H1 (cell line): ENCODE measurements at regions not wholly inside any gene's neighbourhood (a gene's known extent, or its start where the extent isn't known, plus 50 kb on each side); places are given as distances from the start of the nearest gene placed in this dataset.

Source experiments
- CTCF ChIA-PET: fragments of 300-600 bp; sonication (Branson Sonifier 250); formaldehyde crosslinking; loops from one replicate; lab custom pipeline; 2021; ENCODE audit not compliant: partially characterized antibody; lab: Charles Lee
- POLR2A ChIA-PET: fragments of 300-600 bp; sonication (Branson Sonifier 250); formaldehyde crosslinking; loops from one replicate; lab custom pipeline; 2021; ENCODE audit warnings: inconsistent platforms; ENCODE audit not compliant: partially characterized antibody; lab: Charles Lee
- DNase-seq, 2 experiments: peaks; one replicate each; pipeline versions ENCODE4 v3.0.0 to v3.0.0-alpha.2; 2010 to 2022; ENCODE audit warnings: low spot score in 2 of 2, low read depth in 1 of 2, mixed read lengths in 1 of 2
- FAIRE-seq: peaks from 2 replicates; lab custom pipeline; 2011; peaks lifted over from hg19 to GRCh38; lab: Jason Lieb, UNC
- H2AFZ ChIP-seq: 2 replicates; pipeline ENCODE4 v1.8.1; 2012; ENCODE audit warnings: low read length, inconsistent platforms
- H2AK5ac ChIP-seq: 2 replicates; pipeline ENCODE4 v1.6.1; 2013; ENCODE audit warnings: low read depth, low read length
- H2BK120ac ChIP-seq: replicated peaks from 2 replicates; pipeline ENCODE3; 2013; ENCODE audit warnings: low read depth, low read length, inconsistent platforms
- H2BK12ac ChIP-seq: 2 replicates; pipeline ENCODE4 v1.6.1; 2013; ENCODE audit warnings: low read depth, low read length
- H2BK15ac ChIP-seq: 2 replicates; pipeline ENCODE4 v1.6.1; 2013; ENCODE audit warnings: low read length
- H2BK20ac ChIP-seq: 2 replicates; pipeline ENCODE4 v1.6.1; 2013; ENCODE audit warnings: low read length
- H2BK5ac ChIP-seq: 2 replicates; pipeline ENCODE4 v1.6.1; 2013; ENCODE audit warnings: low read depth, low read length
- H3K14ac ChIP-seq: 2 replicates; pipeline ENCODE4 v1.6.1; 2013; ENCODE audit warnings: inconsistent platforms; ENCODE audit not compliant: insufficient read length
- H3K18ac ChIP-seq: 2 replicates; pipeline ENCODE4 v1.6.1; 2013; ENCODE audit warnings: low read length; ENCODE audit errors: extremely low read depth
- H3K23ac ChIP-seq: 2 replicates; pipeline ENCODE4 v1.6.1; 2013; ENCODE audit warnings: inconsistent platforms; ENCODE audit not compliant: insufficient read length
- H3K23me2 ChIP-seq: 2 replicates; pipeline ENCODE4 v1.6.1; 2013; ENCODE audit warnings: low read depth, low read length
- H3K27ac ChIP-seq: 2 replicates; pipeline ENCODE4 v1.6.1; 2011; ENCODE audit warnings: low read depth, low read length, inconsistent platforms
- H3K27me3 ChIP-seq, 4 experiments: replicated peaks in 1 of 4; 1 replicate in 1 of 4; 2 replicates in 3 of 4; pipeline versions ENCODE4 v1.6.1 to v1.8.1; 2011 to 2013; ENCODE audit warnings: low read length in 3 of 4, mild to moderate bottlenecking in 3 of 4, inconsistent platforms in 2 of 4, mixed read lengths in 2 of 4, moderate library complexity in 1 of 4; ENCODE audit not compliant: control insufficient read depth in 3 of 4, insufficient read depth in 3 of 4; ENCODE audit errors: extremely low read depth in 1 of 4
- H3K36me3 ChIP-seq, 4 experiments: 2 replicates each; pipeline versions ENCODE4 v1.6.1 to v1.8.1; 2011 to 2013; ENCODE audit warnings: mild to moderate bottlenecking in 4 of 4, low read length in 3 of 4, moderate library complexity in 2 of 4, control low read depth in 1 of 4, inconsistent platforms in 1 of 4; ENCODE audit not compliant: insufficient read depth in 4 of 4, control insufficient read depth in 2 of 4
- H3K4ac ChIP-seq: replicated peaks from 2 replicates; pipeline ENCODE3; 2013; ENCODE audit warnings: low read length, low read depth, mixed read lengths, inconsistent platforms; ENCODE audit not compliant: insufficient read length
- H3K4me1 ChIP-seq, 4 experiments: replicated peaks in 1 of 4; 1 replicate in 1 of 4; 2 replicates in 3 of 4; pipeline versions ENCODE4 v1.6.1 to v1.8.1; 2011 to 2013; ENCODE audit warnings: low read length in 3 of 4, inconsistent platforms in 2 of 4, mixed read lengths in 1 of 4; ENCODE audit not compliant: insufficient read depth in 4 of 4, control insufficient read depth in 3 of 4
- H3K4me2 ChIP-seq, 2 experiments: 2 replicates each; pipeline versions ENCODE4 v1.6.1 to v1.8.1; 2011 to 2013; ENCODE audit warnings: low read depth in 2 of 2, low read length in 2 of 2, control low read depth in 1 of 2, inconsistent platforms in 1 of 2, mild to moderate bottlenecking in 1 of 2; ENCODE audit not compliant: insufficient read depth in 1 of 2
- H3K4me3 ChIP-seq, 4 experiments: fragments of 200-600, 300-600 bp in 1 of 4; sonication (generic), shearing (Covaris generic), sonication (Bioruptor Twin) in 1 of 4; 2 replicates each; pipeline versions ENCODE4 v1.5.1 to v1.8.1; 2011 to 2016; ENCODE audit warnings: low read length in 4 of 4, low read depth in 3 of 4, control low read depth in 2 of 4, inconsistent platforms in 2 of 4, mild to moderate bottlenecking in 2 of 4, mixed read lengths in 1 of 4, moderate library complexity in 1 of 4; ENCODE audit not compliant: insufficient read depth in 2 of 4; ENCODE audit errors: extremely low read depth in 1 of 4
- H3K56ac ChIP-seq: replicated peaks from 2 replicates; pipeline ENCODE3; 2013; ENCODE audit warnings: low read depth, mild to moderate bottlenecking, mixed read lengths, low read length, inconsistent platforms; ENCODE audit not compliant: insufficient read length
- H3K79me1 ChIP-seq: 2 replicates; pipeline ENCODE4 v1.6.1; 2013; ENCODE audit warnings: low read depth, low read length, control low read depth
- H3K79me2 ChIP-seq, 2 experiments: 2 replicates each; pipeline versions ENCODE4 v1.6.1 to v1.8.1; 2012 to 2013; ENCODE audit warnings: low read length in 2 of 2, mild to moderate bottlenecking in 2 of 2, inconsistent platforms in 1 of 2; ENCODE audit not compliant: insufficient read depth in 2 of 2, control insufficient read depth in 1 of 2
- H3K9ac ChIP-seq, 4 experiments: replicated peaks in 1 of 4; 1 replicate in 1 of 4; 2 replicates in 3 of 4; pipeline versions ENCODE4 v1.6.1 to v1.8.1; 2011 to 2013; ENCODE audit warnings: low read depth in 3 of 4, low read length in 3 of 4, control low read depth in 2 of 4, mild to moderate bottlenecking in 2 of 4, moderate library complexity in 2 of 4, inconsistent platforms in 1 of 4; ENCODE audit errors: extremely low read depth in 1 of 4
- H3K9me3 ChIP-seq, 2 experiments: 2 replicates each; pipeline versions ENCODE4 v1.6.1 to v1.8.1; 2012 to 2013; ENCODE audit warnings: mild to moderate bottlenecking in 2 of 2, moderate library complexity in 2 of 2, control low read depth in 1 of 2, inconsistent platforms in 1 of 2, low read depth in 1 of 2, low read length in 1 of 2, mixed read lengths in 1 of 2; ENCODE audit not compliant: insufficient read depth in 2 of 2
- H4K20me1 ChIP-seq, 2 experiments: replicated peaks in 1 of 2; 2 replicates each; pipeline versions ENCODE3 to v1.8.1; 2011 to 2013; ENCODE audit warnings: inconsistent platforms in 2 of 2, low read length in 2 of 2, mild to moderate bottlenecking in 1 of 2; ENCODE audit not compliant: insufficient read depth in 2 of 2, control insufficient read depth in 1 of 2
- H4K5ac ChIP-seq: 2 replicates; pipeline ENCODE4 v1.6.1; 2013; ENCODE audit warnings: low read length, low read depth, mixed read lengths, inconsistent platforms; ENCODE audit not compliant: insufficient read length
- H4K8ac ChIP-seq: 2 replicates; pipeline ENCODE4 v1.8.0; 2013; ENCODE audit warnings: mild to moderate bottlenecking, moderate library complexity, low read length, inconsistent platforms; ENCODE audit not compliant: insufficient read depth; ENCODE audit errors: extremely low read depth
- H4K91ac ChIP-seq: replicated peaks from 2 replicates; pipeline ENCODE3; 2013; ENCODE audit warnings: low read length, mixed read lengths, inconsistent platforms; ENCODE audit not compliant: insufficient read length
- POLR2AphosphoS5 ChIP-seq: IDR thresholded peaks from 2 replicates; pipeline ENCODE4 v1.6.1; 2011; ENCODE audit warnings: low read depth, low read length
- SRF ChIP-seq: IDR thresholded peaks from 2 replicates; pipeline ENCODE4 v1.6.1; 2011; ENCODE audit warnings: mild to moderate bottlenecking, low read depth, low read length, moderate library complexity

DNA sequence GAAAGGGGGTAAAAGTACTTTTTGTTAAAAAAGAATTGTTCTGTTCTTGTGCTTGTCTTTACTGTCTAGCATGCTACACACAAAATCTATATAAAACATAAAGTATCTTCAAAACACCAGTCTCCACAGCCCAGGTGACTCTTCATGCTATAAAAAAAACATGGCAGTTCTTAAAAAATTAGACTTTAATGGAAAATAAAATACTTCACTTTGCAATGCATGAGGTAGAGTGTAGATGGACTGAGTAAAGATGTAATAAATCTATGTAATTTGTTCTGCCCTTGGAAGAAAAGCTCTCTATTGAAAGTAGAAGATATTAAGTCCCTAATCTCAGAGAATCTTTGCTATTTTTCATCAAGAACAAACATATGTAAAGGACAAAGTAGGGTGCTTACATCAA lies 425.4 kb downstream of the NOVA1 start:
- no peak for TF ChIP-seq SRF
- TF ChIP-seq POLR2AphosphoS5 = no peak
- TF ChIP-seq, all 59 proteins: peak for 0
- Histone ChIP-seq H2BK20ac (no peak overlapping the region), H3K79me2 (no peaks in the 10 kb centered on the region), H3K14ac (no peak overlapping the region), H3K18ac (no peak overlapping the region), H2AK5ac (no peak overlapping the region), H3K79me1 (no peaks in the 10 kb centered on the region), H3K23me2 (no peaks in the 10 kb centered on the region), H2BK5ac (no peak overlapping the region), H4K20me1 (no peaks in the 10 kb centered on the region), H3K9ac (no peak overlapping the region), H2AFZ (no peak overlapping the region), H3K4me1 (no peaks in the 10 kb centered on the region), H3K27me3 (no peaks in the 10 kb centered on the region; a peak in 1 of 7 replicates), H4K5ac (no peak overlapping the region), H3K4me2 (no peak overlapping the region), H2BK120ac (no peak overlapping the region), H4K8ac (no peak overlapping the region), H2BK15ac (no peak overlapping the region), H2BK12ac (no peak overlapping the region), H4K91ac (no peak overlapping the region), H3K9me3 (no peaks in the 10 kb centered on the region), H3K4me3 (no peak overlapping the region), H3K4ac (no peak overlapping the region), H3K23ac (no peak overlapping the region), H3K56ac (no peak overlapping the region), H3K36me3 (no peaks in the 10 kb centered on the region), H3K27ac (no peak overlapping the region)
- FAIRE-seq = no peak
- ChIA-PET CTCF (interaction anchor here (1.1 to 6.0 kb wide), 2 partner anchors 9 to 23 kb away, joined by 3 to 47 read pairs; no protein-coding TSS in a partner anchor), POLR2A (no interaction called here)
- DNase-seq = no peak
